ENCODE measurements at regions not wholly inside any gene's neighbourhood (a gene's known extent, or its start where the extent isn't known, plus 50 kb on each side); places are given as distances from the start of the nearest gene placed in this dataset.

- DNase-seq (ENCODE audit: low read depth), result no peak
- no peak overlapping the region for H3K4me3 ChIP-seq (ENCODE audit: low read depth, low read length)
- no peak for TF ChIP-seq CTCF (conservative IDR thresholded peaks at IDR 0.05; ENCODE audit: low read depth, low read length)
Observed at GRCh38 chr1:48092401-48092800, 95.2 kb upstream of the TRABD2B start.

- no peak for TF ChIP-seq CTCF (conservative IDR thresholded peaks at IDR 0.05; ENCODE audit: low read depth, low read length)
- no peak for DNase-seq (ENCODE audit: low read depth)
- H3K4me3 ChIP-seq (ENCODE audit: low read depth, low read length), result no peak overlapping the region
Observed at GRCh38 chr1:48089356-48089891, 92.2 kb upstream of the TRABD2B start.

- TF ChIP-seq CTCF (conservative IDR thresholded peaks at IDR 0.05; ENCODE audit: low read depth, low read length), result no peak
- H3K4me3 ChIP-seq (ENCODE audit: low read depth, low read length), result no peak overlapping the region
- DNase-seq (ENCODE audit: low read depth), result no peak
Observed at GRCh38 chr1:48084826-48085225, 87.6 kb upstream of the TRABD2B start.

DNA sequence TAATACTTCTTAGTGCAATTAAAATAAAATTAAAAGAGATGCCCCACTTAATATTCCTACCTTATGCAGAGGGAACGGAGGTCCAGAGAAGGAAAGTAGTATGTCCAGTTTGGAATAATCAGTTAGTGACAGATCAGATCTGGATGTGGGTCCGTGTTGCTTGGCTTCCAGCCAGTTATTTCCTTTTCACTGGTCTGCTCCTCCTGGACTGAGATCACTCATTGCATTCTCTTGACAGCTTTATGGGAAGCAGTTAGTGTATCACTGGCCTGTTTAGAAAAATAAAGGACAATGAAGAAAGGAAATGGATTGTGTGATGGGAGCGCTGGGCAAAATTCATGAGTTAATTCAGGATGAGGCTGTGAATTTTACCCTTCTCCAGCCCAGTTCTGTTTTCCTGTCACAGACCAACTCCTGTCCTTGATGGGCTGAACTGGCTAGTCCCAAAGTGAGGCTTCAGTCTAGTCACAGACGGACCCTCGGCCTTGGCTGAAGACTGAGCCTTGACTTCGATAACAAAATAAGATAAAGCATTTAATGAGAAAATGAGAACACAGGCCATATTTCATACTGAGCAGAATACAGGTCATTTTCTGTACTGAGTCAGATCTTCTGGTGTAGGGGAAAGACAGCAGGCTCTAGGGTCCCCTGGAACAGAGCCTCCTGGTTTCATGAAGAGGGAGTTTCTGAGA is 85.2 kb upstream of the TRABD2B start:
- DNase-seq (ENCODE audit: low read depth), result no peak
- no peak overlapping the region for H3K4me3 ChIP-seq (ENCODE audit: low read depth, low read length)
- no peak for TF ChIP-seq CTCF (conservative IDR thresholded peaks at IDR 0.05; ENCODE audit: low read depth, low read length)

GRCh38 chr1:48080331-48081255 is 83.4 kb upstream of the TRABD2B start:
- TF ChIP-seq CTCF (conservative IDR thresholded peaks at IDR 0.05; ENCODE audit: low read depth, low read length), result no peak
- H3K4me3 ChIP-seq (ENCODE audit: low read depth, low read length), result no peak overlapping the region
- DNase-seq (ENCODE audit: low read depth), result no peak

DNA sequence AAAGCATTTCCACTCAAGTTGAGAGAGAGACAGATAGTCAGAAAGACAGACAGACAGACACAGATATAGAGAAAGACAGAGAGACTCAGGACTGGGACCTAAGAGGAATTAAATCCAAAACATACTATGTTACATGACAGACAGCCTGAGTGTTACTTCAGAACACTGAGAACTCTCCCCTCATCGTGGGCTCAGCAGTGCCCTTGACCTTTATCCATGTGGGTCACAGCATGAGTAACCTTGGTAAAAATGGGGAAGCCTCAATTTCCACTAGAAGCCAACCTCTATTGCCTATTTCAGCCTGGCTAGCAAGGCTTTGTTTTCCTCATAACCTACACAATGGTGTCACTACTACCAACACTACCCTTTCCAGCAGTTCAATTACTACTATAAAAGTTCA is 81.9 kb upstream of the TRABD2B start:
- no peak for TF ChIP-seq CTCF (conservative IDR thresholded peaks at IDR 0.05; ENCODE audit: low read depth, low read length)
- no peak for DNase-seq (ENCODE audit: low read depth)

More for the DNA sequence above, 81.9 kb upstream of the TRABD2B start:
- H3K4me3 ChIP-seq (ENCODE audit: low read depth, low read length), result no peak overlapping the region
